ENCODE measurements at regions not wholly inside any gene's neighbourhood (a gene's known extent, or its start where the extent isn't known, plus 50 kb on each side); places are given as distances from the start of the nearest gene placed in this dataset.

DNA sequence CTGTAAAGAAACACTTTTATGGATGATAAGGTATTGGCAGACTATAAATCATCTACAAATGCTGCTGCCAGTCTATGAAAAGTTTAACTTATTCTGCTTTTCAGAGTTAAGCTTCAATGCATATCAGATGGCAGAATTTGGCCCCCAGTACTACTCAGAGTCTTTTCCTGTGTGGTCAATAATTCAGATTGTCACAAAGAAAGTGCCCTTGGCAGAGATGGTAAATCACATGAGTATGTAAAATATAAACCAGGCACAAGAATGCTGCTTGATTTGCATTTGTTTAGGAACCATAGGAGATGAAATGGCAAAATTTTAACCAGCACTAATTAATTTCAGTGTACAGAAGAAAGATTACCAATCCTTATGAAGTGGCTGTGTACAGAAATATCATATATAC is 818.3 kb upstream of the POT1 start:
- Histone ChIP-seq H3K36me3 (replicated peaks in 1 of 2; ENCODE audit: control insufficient read depth in 1 of 2, insufficient read depth in 2 of 2, low read length in 2 of 2) (no peaks in the 10 kb centered on the region), H3K27me3 (ENCODE audit: control insufficient read depth in 2 of 2, insufficient read depth in 2 of 2, low read length in 2 of 2) (no peaks in the 10 kb centered on the region), H3K9ac (ENCODE audit: insufficient read depth, low read length, poor library complexity, severe bottlenecking) (no peak overlapping the region), H3K79me2 (ENCODE audit: insufficient read depth, low read length) (no peaks in the 10 kb centered on the region), H3K4me2 (replicated peaks; ENCODE audit: extremely low read depth, low read length, poor library complexity, severe bottlenecking) (no peak overlapping the region), H2AFZ (ENCODE audit: insufficient read depth, low read depth, low read length, poor library complexity, severe bottlenecking) (no peak overlapping the region), H3K4me3 (replicated peaks in 1 of 3; ENCODE audit: low read depth in 2 of 3, low read length in 3 of 3) (no peak overlapping the region), H3K4me1 (ENCODE audit: control insufficient read depth in 1 of 2, insufficient read depth in 2 of 2, low read length in 2 of 2) (no peaks in the 10 kb centered on the region), H3K27ac (ENCODE audit: low read depth in 1 of 2, low read length in 2 of 2) (no peak overlapping the region), H3K9me3 (replicated peaks in 1 of 2; ENCODE audit: control insufficient read depth in 1 of 2, insufficient read depth in 1 of 2, low read length in 2 of 2) (no peaks in the 10 kb centered on the region), H4K20me1 (ENCODE audit: insufficient read depth, low read length) (no peaks in the 10 kb centered on the region)
- no peak overlapping the region for H3K27ac Mint-ChIP-seq
- H3K27me3 Mint-ChIP-seq (ENCODE audit: low read depth in 3 of 3): no peaks in the 10 kb centered on the region
- TF ChIP-seq, protein P1, sequence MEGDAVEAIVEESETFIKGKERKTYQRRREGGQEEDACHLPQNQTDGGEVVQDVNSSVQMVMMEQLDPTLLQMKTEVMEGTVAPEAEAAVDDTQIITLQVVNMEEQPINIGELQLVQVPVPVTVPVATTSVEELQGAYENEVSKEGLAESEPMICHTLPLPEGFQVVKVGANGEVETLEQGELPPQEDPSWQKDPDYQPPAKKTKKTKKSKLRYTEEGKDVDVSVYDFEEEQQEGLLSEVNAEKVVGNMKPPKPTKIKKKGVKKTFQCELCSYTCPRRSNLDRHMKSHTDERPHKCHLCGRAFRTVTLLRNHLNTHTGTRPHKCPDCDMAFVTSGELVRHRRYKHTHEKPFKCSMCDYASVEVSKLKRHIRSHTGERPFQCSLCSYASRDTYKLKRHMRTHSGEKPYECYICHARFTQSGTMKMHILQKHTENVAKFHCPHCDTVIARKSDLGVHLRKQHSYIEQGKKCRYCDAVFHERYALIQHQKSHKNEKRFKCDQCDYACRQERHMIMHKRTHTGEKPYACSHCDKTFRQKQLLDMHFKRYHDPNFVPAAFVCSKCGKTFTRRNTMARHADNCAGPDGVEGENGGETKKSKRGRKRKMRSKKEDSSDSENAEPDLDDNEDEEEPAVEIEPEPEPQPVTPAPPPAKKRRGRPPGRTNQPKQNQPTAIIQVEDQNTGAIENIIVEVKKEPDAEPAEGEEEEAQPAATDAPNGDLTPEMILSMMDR (IDR thresholded peaks at IDR 0.05): no peak
- peaks cover 0 to 7% (median 0%) of the 10 kb centered on the region in 7 donors for H3K9me3 Mint-ChIP-seq
- H3K4me1 Mint-ChIP-seq: no peaks in the 10 kb centered on the region
- no peak for DNase-seq
- no peaks in the 10 kb centered on the region for H3K36me3 Mint-ChIP-seq
- no peak overlapping the region for H3K4me3 Mint-ChIP-seq
- intact Hi-C loops (cut with micrococcal nuclease): no loop called here

DNA sequence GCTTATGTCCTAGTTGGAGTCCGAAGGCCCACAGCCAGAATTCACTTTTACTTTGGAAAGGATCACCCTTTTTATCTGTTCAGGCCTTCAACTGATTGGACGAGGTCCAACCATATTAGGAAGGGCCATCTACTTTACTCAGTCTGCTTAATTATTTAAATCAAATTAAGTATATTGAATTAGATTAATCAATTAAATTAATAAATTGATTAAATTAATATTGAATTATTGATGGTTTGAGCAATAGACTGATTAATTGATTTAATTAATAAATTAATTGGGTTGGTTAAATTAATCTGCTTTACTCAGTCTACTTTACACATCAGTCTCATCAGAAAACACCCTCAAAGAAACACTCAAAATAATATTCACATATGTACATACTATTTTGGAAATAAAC is 816.9 kb upstream of the POT1 start:
- H3K36me3 ChIP-seq (replicated peaks in 1 of 2; ENCODE audit: control insufficient read depth in 1 of 2, insufficient read depth in 2 of 2, low read length in 2 of 2): no peaks in the 10 kb centered on the region
- no peak overlapping the region for H3K4me2 ChIP-seq (replicated peaks; ENCODE audit: extremely low read depth, low read length, poor library complexity, severe bottlenecking)
- WGBS (ENCODE audit: insufficient coverage): 50% methylated on average over 1 of the region's 2 CpGs
- H3K4me1 Mint-ChIP-seq: no peaks in the 10 kb centered on the region
- H3K9me3 Mint-ChIP-seq: peaks cover 0 to 8% (median 0%) of the 10 kb centered on the region in 7 donors
- no peak for DNase-seq
- no peak overlapping the region for H3K4me3 ChIP-seq (replicated peaks in 1 of 3; ENCODE audit: low read depth in 2 of 3, low read length in 3 of 3)
- H3K4me3 Mint-ChIP-seq: no peak overlapping the region
- H3K36me3 Mint-ChIP-seq: no peaks in the 10 kb centered on the region
- no peaks in the 10 kb centered on the region for H3K4me1 ChIP-seq (ENCODE audit: control insufficient read depth in 1 of 2, insufficient read depth in 2 of 2, low read length in 2 of 2)
- no peak overlapping the region for H3K27ac Mint-ChIP-seq
- H2AFZ ChIP-seq (ENCODE audit: insufficient read depth, low read depth, low read length, poor library complexity, severe bottlenecking): no peak overlapping the region
- no peak overlapping the region for H3K9ac ChIP-seq (ENCODE audit: insufficient read depth, low read length, poor library complexity, severe bottlenecking)
- H4K20me1 ChIP-seq (ENCODE audit: insufficient read depth, low read length): no peaks in the 10 kb centered on the region
- H3K79me2 ChIP-seq (ENCODE audit: insufficient read depth, low read length): no peaks in the 10 kb centered on the region
- H3K9me3 ChIP-seq (replicated peaks in 1 of 2; ENCODE audit: control insufficient read depth in 1 of 2, insufficient read depth in 1 of 2, low read length in 2 of 2): peaks cover 0 to 3% of the 10 kb centered on the region in 2 donors
- no peaks in the 10 kb centered on the region for H3K27me3 Mint-ChIP-seq (ENCODE audit: low read depth in 3 of 3)
- intact Hi-C loops (cut with micrococcal nuclease): no loop called here
- TF ChIP-seq, protein P1 (IDR thresholded peaks at IDR 0.05): no peak
- no peaks in the 10 kb centered on the region for H3K27me3 ChIP-seq (ENCODE audit: control insufficient read depth in 2 of 2, insufficient read depth in 2 of 2, low read length in 2 of 2)
- no peak overlapping the region for H3K27ac ChIP-seq (ENCODE audit: low read depth in 1 of 2, low read length in 2 of 2)

Measured in CD14-positive monocyte (primary cell).